GM18873 (cell line): ENCODE measurements at regions not wholly inside any gene's neighbourhood (a gene's known extent, or its start where the extent isn't known, plus 50 kb on each side); places are given as distances from the start of the nearest gene placed in this dataset.

Source experiments
- ATAC-seq: cut with Tn5 transposase; IDR thresholded peaks from one replicate; pipeline ENCODE4 v1.9.1; 2021; ENCODE audit warnings: mild to moderate bottlenecking, moderate library complexity, moderate number of reproducible peaks; ENCODE audit not compliant: unreplicated experiment, low FRiP score

- ATAC-seq: no peak
These were observed 784.7 kb upstream of the PIK3C3 start for GRCh38 chr18:41170346-41170745.

GRCh38 chr18:41165625-41166024 is 789.4 kb upstream of the PIK3C3 start:
- ATAC-seq: no peak

GRCh38 chr18:41162781-41163180 is 792.3 kb upstream of the PIK3C3 start:
- ATAC-seq: no peak

- ATAC-seq: no peak
These were observed 792.8 kb upstream of the PIK3C3 start for GRCh38 chr18:41162191-41162590.

GRCh38 chr18:41155910-41156851 is 798.9 kb upstream of the PIK3C3 start:
- no peak for ATAC-seq

- no peak for ATAC-seq
These were observed 800.0 kb upstream of the PIK3C3 start for GRCh38 chr18:41155025-41155424.

- ATAC-seq: no peak
These were observed 801.2 kb upstream of the PIK3C3 start for GRCh38 chr18:41153871-41154270.

- ATAC-seq: no peak
These were observed 804.7 kb upstream of the PIK3C3 start for GRCh38 chr18:41150316-41150715.

- ATAC-seq: no peak
These were observed 808.7 kb upstream of the PIK3C3 start for GRCh38 chr18:41146301-41146700.

GRCh38 chr18:41145516-41145915 is 809.5 kb upstream of the PIK3C3 start:
- no peak for ATAC-seq

- ATAC-seq: no peak
These were observed 810.6 kb upstream of the PIK3C3 start for GRCh38 chr18:41144441-41144840.

GRCh38 chr18:41140506-41140905 is 814.5 kb upstream of the PIK3C3 start:
- no peak for ATAC-seq

- ATAC-seq: no peak
These were observed 819.9 kb upstream of the PIK3C3 start for GRCh38 chr18:41135146-41135545.

- no peak for ATAC-seq
These were observed 820.6 kb upstream of the PIK3C3 start for GRCh38 chr18:41134426-41134825.

- no peak for ATAC-seq
These were observed 824.0 kb upstream of the PIK3C3 start for GRCh38 chr18:41131050-41131449.

- ATAC-seq: no peak
These were observed 826.5 kb upstream of the PIK3C3 start for GRCh38 chr18:41128545-41128944.

GRCh38 chr18:41128126-41128525 is 826.9 kb upstream of the PIK3C3 start:
- no peak for ATAC-seq

- no peak for ATAC-seq
These were observed 828.3 kb upstream of the PIK3C3 start for GRCh38 chr18:41126541-41127235.

- no peak for ATAC-seq
These were observed 833.8 kb upstream of the PIK3C3 start for GRCh38 chr18:41121116-41121826.

GRCh38 chr18:41119031-41119430 is 836.0 kb upstream of the PIK3C3 start:
- ATAC-seq: no peak

GRCh38 chr18:41113885-41114482 is 841.0 kb upstream of the PIK3C3 start:
- ATAC-seq: no peak
